ENCODE measurements at regions not wholly inside any gene's neighbourhood (a gene's known extent, or its start where the extent isn't known, plus 50 kb on each side); places are given as distances from the start of the nearest gene placed in this dataset.

DNA sequence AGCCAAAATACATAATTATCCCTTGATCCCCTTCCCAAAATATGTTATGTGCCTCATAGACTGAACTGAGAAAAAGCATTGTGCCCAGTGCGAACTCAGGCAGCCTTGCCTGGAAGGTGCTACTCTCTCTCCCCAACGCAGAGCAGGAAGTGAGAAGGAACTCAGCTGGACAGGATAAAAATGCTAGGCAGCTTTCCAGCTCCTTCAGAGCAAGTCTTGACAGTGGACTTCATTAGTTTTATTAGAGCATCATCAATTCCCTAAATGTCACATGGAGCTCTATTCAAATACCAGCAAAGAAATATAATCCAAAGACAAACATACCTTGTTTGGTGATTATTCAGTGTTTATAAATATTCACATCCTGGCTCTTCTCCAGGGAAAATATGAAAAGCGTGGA lies 202.4 kb downstream of the RFC3 start:
- Mint-ChIP-seq H3K27ac (no peak overlapping the region), H3K36me3 (ENCODE audit: insufficient read depth in 1 of 3, low read depth in 3 of 3) (peaks cover 0 to 7% (median 0%) of the 10 kb centered on the region in 3 experiments; a peak in 5 of 7 replicates)
- no peak overlapping the region for H2AFZ ChIP-seq (ENCODE audit: low read length)

More for the DNA sequence above, 202.4 kb downstream of the RFC3 start:
- no peak overlapping the region for H3K4ac ChIP-seq (ENCODE audit: low read depth, low read length)
- no peaks in the 10 kb centered on the region for H3K4me1 ChIP-seq (ENCODE audit: insufficient read depth, low read length)
- no peaks in the 10 kb centered on the region for H3K9me3 ChIP-seq (ENCODE audit: control insufficient read depth, low read depth, low read length)
- H3K4me2 ChIP-seq (ENCODE audit: insufficient read depth, insufficient read length, low read length): no peak overlapping the region
- no peak overlapping the region for H2BK120ac ChIP-seq (ENCODE audit: low read depth, low read length, poor library complexity, severe bottlenecking)
- no peak overlapping the region for H3K56ac ChIP-seq (ENCODE audit: insufficient read length, low read depth, low read length)
- no CpG with 5 or more reads among the region's 3 CpGs for WGBS (ENCODE audit: extremely low coverage, insufficient read length, low lambda C conversion rate)
- no peaks in the 10 kb centered on the region for H4K20me1 ChIP-seq (ENCODE audit: control insufficient read depth, insufficient read depth, insufficient read length)
- no peak overlapping the region for H3T11ph ChIP-seq (ENCODE audit: low read length)
- no peak overlapping the region for H2BK15ac ChIP-seq (ENCODE audit: low read depth, low read length)
- no peak for DNase-seq
- no peak overlapping the region for H4K5ac ChIP-seq (ENCODE audit: insufficient read length, low read depth, low read length)
- no peaks in the 10 kb centered on the region for H3K4me1 Mint-ChIP-seq
- no peak overlapping the region for H3K23ac ChIP-seq (ENCODE audit: insufficient read length, low read depth, low read length)
- H3K14ac ChIP-seq (ENCODE audit: insufficient read depth, low read length): no peak overlapping the region
- H2BK12ac ChIP-seq (ENCODE audit: insufficient read length, low read depth, low read length): no peak overlapping the region
- H2AK5ac ChIP-seq (ENCODE audit: insufficient read length, low read length): no peak overlapping the region
- no peaks in the 10 kb centered on the region for H3K27me3 ChIP-seq (ENCODE audit: insufficient read depth, low read length)
- H2BK5ac ChIP-seq (ENCODE audit: insufficient read length, low read length): no peak overlapping the region
- H3K23me2 ChIP-seq (ENCODE audit: insufficient read length, low read depth, low read length, poor library complexity, severe bottlenecking): no peaks in the 10 kb centered on the region
- peaks cover 10 to 13% of the 10 kb centered on the region in 2 experiments; a peak in 4 of 5 replicates for H3K9me3 Mint-ChIP-seq
- no peaks in the 10 kb centered on the region for H3K27me3 Mint-ChIP-seq (ENCODE audit: low read depth)
- no peak overlapping the region for H2BK20ac ChIP-seq (ENCODE audit: low read depth, low read length, poor library complexity, severe bottlenecking)
- TF ChIP-seq, protein P1, sequence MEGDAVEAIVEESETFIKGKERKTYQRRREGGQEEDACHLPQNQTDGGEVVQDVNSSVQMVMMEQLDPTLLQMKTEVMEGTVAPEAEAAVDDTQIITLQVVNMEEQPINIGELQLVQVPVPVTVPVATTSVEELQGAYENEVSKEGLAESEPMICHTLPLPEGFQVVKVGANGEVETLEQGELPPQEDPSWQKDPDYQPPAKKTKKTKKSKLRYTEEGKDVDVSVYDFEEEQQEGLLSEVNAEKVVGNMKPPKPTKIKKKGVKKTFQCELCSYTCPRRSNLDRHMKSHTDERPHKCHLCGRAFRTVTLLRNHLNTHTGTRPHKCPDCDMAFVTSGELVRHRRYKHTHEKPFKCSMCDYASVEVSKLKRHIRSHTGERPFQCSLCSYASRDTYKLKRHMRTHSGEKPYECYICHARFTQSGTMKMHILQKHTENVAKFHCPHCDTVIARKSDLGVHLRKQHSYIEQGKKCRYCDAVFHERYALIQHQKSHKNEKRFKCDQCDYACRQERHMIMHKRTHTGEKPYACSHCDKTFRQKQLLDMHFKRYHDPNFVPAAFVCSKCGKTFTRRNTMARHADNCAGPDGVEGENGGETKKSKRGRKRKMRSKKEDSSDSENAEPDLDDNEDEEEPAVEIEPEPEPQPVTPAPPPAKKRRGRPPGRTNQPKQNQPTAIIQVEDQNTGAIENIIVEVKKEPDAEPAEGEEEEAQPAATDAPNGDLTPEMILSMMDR (conservative IDR thresholded peaks at IDR 0.05): no peak
- H4K8ac ChIP-seq (replicated peaks; ENCODE audit: insufficient read length, low read depth, low read length): no peak overlapping the region
- no peak overlapping the region for H4K91ac ChIP-seq (ENCODE audit: insufficient read length, low read depth, low read length)
- no peak overlapping the region for H3K27ac ChIP-seq (ENCODE audit: insufficient read length, low read depth, low read length)
- no peaks in the 10 kb centered on the region for H3K79me1 ChIP-seq (ENCODE audit: insufficient read depth, low read depth, low read length, poor library complexity, severe bottlenecking)
- no peak overlapping the region for H3K18ac ChIP-seq (ENCODE audit: insufficient read length, low read depth, low read length)
- no peak overlapping the region for H3K4me3 Mint-ChIP-seq
- H3K79me2 ChIP-seq (ENCODE audit: insufficient read depth, low read length): no peaks in the 10 kb centered on the region
- H3K9ac ChIP-seq (ENCODE audit: extremely low read depth, insufficient read length, low read length): no peak overlapping the region

Data from H9 (cell line).